ENCODE measurements at regions not wholly inside any gene's neighbourhood (a gene's known extent, or its start where the extent isn't known, plus 50 kb on each side); places are given as distances from the start of the nearest gene placed in this dataset.

DNA sequence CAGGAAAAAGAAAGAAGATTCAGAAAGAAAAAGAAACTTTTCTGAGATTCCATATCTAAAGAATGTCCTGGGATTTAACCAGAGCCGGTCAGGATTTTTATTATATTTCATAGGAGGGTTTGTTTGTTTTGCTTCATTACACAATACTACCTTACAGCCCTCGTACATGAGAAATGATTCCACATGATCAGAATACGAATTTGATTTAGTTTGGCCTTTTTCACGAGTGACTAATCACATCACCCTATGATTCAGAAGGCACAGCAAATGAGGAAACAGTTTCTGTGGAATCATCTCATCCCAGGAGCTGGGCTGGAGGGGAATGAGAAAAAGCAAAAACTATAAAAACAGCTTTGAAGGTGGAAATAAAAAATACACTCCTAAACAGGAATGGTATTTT is 54.7 kb upstream of the VWC2 start:
- no peak for TF ChIP-seq ZNF514 (tag by site-specific recombination; IDR thresholded peaks at IDR 0.05)
- TF ChIP-seq ZNF146 (tag by site-specific recombination; IDR thresholded peaks at IDR 0.05): no peak
- TF ChIP-seq, protein P1, sequence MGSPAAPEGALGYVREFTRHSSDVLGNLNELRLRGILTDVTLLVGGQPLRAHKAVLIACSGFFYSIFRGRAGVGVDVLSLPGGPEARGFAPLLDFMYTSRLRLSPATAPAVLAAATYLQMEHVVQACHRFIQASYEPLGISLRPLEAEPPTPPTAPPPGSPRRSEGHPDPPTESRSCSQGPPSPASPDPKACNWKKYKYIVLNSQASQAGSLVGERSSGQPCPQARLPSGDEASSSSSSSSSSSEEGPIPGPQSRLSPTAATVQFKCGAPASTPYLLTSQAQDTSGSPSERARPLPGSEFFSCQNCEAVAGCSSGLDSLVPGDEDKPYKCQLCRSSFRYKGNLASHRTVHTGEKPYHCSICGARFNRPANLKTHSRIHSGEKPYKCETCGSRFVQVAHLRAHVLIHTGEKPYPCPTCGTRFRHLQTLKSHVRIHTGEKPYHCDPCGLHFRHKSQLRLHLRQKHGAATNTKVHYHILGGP (tag by site-specific recombination; IDR thresholded peaks at IDR 0.05): no peak
- no peak for TF ChIP-seq MEIS1 (CRISPR knock-in tag; IDR thresholded peaks at IDR 0.05; ENCODE audit: borderline replicate concordance)
- no peak for TF ChIP-seq ZNF433 (tag by site-specific recombination; IDR thresholded peaks at IDR 0.05; ENCODE audit: low read depth)
- TF ChIP-seq ZNF350 (tag by site-specific recombination; IDR thresholded peaks at IDR 0.05): no peak
- no peak for TF ChIP-seq ZNF223 (tag by site-specific recombination; IDR thresholded peaks at IDR 0.05)
- POLR2A ChIA-PET: no interaction called here
- CTCF ChIA-PET: no interaction called here
- Histone ChIP-seq H3K4me3 (ENCODE audit: low read depth, low read length) (no peak overlapping the region), H3K27ac (ENCODE audit: extremely low read depth, low read depth, low read length) (no peak overlapping the region), H3K36me3 (ENCODE audit: control insufficient read depth in 2 of 2, insufficient read depth in 1 of 2, low read length in 2 of 2) (no peaks in the 10 kb centered on the region), H3K9me3 (ENCODE audit: control insufficient read depth, insufficient read depth, low read depth, low read length) (no peaks in the 10 kb centered on the region), H3K4me1 (ENCODE audit: control insufficient read depth, insufficient read depth, low read length) (no peaks in the 10 kb centered on the region)

DNA sequence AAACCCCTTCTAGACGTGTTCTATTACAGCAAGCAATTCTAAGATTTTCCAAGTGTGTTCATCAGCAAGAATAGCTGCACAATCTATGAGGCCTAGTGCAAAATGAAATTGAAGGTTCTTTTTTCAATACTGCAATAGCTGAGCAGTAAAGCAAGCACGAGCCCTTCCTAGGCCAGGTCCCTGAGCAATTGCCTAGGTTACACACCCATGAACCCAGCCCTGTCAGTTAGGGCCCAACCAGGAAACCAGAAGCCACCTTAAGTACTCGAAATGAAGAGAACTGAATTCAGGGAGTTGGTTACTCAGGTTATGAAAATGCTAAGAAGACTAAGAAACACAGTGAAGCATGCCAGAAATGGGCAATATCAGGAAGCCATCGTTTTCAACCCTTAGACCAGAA is 52.0 kb upstream of the VWC2 start:
- ChIA-PET CTCF (interaction anchor here (1.0 kb wide), 1 partner anchor 9 kb away, joined by 3 read pairs; no protein-coding TSS in a partner anchor), POLR2A (no interaction called here)
- Histone ChIP-seq H3K9me3 (ENCODE audit: control insufficient read depth, insufficient read depth, low read depth, low read length) (no peaks in the 10 kb centered on the region), H3K4me3 (ENCODE audit: low read depth, low read length) (no peak overlapping the region), H3K36me3 (ENCODE audit: control insufficient read depth in 2 of 2, insufficient read depth in 1 of 2, low read length in 2 of 2) (no peaks in the 10 kb centered on the region), H3K4me1 (ENCODE audit: control insufficient read depth, insufficient read depth, low read length) (no peaks in the 10 kb centered on the region), H3K27ac (ENCODE audit: extremely low read depth, low read depth, low read length) (no peak overlapping the region)
- TF ChIP-seq, protein P2, sequence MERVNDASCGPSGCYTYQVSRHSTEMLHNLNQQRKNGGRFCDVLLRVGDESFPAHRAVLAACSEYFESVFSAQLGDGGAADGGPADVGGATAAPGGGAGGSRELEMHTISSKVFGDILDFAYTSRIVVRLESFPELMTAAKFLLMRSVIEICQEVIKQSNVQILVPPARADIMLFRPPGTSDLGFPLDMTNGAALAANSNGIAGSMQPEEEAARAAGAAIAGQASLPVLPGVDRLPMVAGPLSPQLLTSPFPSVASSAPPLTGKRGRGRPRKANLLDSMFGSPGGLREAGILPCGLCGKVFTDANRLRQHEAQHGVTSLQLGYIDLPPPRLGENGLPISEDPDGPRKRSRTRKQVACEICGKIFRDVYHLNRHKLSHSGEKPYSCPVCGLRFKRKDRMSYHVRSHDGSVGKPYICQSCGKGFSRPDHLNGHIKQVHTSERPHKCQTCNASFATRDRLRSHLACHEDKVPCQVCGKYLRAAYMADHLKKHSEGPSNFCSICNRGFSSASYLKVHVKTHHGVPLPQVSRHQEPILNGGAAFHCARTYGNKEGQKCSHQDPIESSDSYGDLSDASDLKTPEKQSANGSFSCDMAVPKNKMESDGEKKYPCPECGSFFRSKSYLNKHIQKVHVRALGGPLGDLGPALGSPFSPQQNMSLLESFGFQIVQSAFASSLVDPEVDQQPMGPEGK (tag by site-specific recombination; IDR thresholded peaks at IDR 0.05): no peak
- TF ChIP-seq ZNF324 (tag by site-specific recombination; IDR thresholded peaks at IDR 0.05): no peak
- no peak for TF ChIP-seq ZNF701 (tag by site-specific recombination; IDR thresholded peaks at IDR 0.05)
- TF ChIP-seq ZNF621 (tag by site-specific recombination; IDR thresholded peaks at IDR 0.05): no peak
- TF ChIP-seq ZBTB7A (tag by site-specific recombination; IDR thresholded peaks at IDR 0.05; ENCODE audit: low read depth): no peak
- TF ChIP-seq EGR2 (tag by site-specific recombination; IDR thresholded peaks at IDR 0.05; ENCODE audit: low read depth): no peak
- no peak for TF ChIP-seq ZNF776 (tag by site-specific recombination; IDR thresholded peaks at IDR 0.05; ENCODE audit: borderline replicate concordance)
- TF ChIP-seq, protein P3, sequence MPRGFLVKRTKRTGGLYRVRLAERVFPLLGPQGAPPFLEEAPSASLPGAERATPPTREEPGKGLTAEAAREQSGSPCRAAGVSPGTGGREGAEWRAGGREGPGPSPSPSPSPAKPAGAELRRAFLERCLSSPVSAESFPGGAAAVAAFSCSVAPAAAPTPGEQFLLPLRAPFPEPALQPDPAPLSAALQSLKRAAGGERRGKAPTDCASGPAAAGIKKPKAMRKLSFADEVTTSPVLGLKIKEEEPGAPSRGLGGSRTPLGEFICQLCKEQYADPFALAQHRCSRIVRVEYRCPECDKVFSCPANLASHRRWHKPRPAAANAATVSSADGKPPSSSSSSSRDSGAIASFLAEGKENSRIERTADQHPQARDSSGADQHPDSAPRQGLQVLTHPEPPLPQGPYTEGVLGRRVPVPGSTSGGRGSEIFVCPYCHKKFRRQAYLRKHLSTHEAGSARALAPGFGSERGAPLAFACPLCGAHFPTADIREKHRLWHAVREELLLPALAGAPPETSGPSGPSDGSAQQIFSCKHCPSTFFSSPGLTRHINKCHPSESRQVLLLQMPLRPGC (tag by site-specific recombination; IDR thresholded peaks at IDR 0.05): no peak

All from HEK293 (cell line).